ACHN (cell line): ENCODE measurements at regions not wholly inside any gene's neighbourhood (a gene's known extent, or its start where the extent isn't known, plus 50 kb on each side); places are given as distances from the start of the nearest gene placed in this dataset.

Source experiments
- DNase-seq: peaks from one replicate; pipeline ENCODE4 v3.0.0-alpha.2; 2015
- in situ Hi-C: cut with HindIII; loops from 2 replicates; pipeline ENCODE4 v1.10.0; 2017; ENCODE audit warnings: low sequenced_read_pairs, low pct_ligation_motif_present, low pct_unique_long_range_greater_than_20kb

DNA sequence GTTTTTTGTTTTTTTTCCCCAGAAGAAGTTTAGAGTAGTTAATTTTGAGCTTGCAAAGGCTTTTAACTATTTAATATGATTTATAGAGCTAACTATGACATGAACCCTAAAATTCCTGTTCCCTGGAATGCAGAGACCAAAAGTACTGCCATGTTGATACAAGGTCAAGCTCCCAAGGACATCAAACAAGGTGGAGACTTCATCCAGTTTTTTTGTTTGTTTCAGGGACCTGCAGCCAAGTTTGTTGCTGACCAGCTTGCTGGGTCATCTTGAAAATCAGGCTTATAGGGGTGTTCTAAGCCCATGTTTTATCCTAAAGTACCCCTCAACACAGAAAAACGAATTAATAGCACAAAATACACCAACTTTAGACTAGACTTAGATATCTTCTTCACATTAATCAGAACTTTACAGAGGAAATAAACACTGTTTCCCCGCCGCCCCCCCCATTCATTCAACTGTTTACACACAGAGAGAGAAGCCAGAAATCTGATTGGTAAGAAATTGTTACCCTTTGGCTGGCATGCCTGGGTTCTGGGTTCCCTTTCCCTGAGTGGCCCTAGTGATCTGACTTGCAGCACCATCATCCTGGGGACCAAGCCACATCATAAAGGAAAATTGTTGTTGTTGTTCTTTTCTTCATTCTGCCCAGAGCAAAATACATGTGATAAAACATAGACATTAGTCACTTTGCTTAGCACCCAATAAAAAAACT lies 860.5 kb downstream of the CCSER2 start:
- DNase-seq: no peak
- in situ Hi-C loops: no loop called here

GRCh38 chr10:85193796-85194195 lies 865.4 kb downstream of the CCSER2 start:
- DNase-seq: no peak
- in situ Hi-C loops: no loop called here

GRCh38 chr10:85194706-85195105 lies 866.3 kb downstream of the CCSER2 start:
- in situ Hi-C loops: no loop called here
- no peak for DNase-seq

GRCh38 chr10:85195596-85195995 lies 867.2 kb downstream of the CCSER2 start:
- DNase-seq: no peak
- in situ Hi-C loops: no loop called here

GRCh38 chr10:85204814-85205213 lies 876.4 kb downstream of the CCSER2 start:
- in situ Hi-C loops: no loop called here
- no peak for DNase-seq

- in situ Hi-C loops: no loop called here
- no peak for DNase-seq
Observed at GRCh38 chr10:85212526-85212925, 884.1 kb downstream of the CCSER2 start.

GRCh38 chr10:85213493-85213892 lies 885.1 kb downstream of the CCSER2 start:
- in situ Hi-C loops: no loop called here
- DNase-seq: no peak

- no peak for DNase-seq
- in situ Hi-C loops: no loop called here
Observed at GRCh38 chr10:85222300-85222699, 893.9 kb downstream of the CCSER2 start.

GRCh38 chr10:85224366-85224940 lies 896.1 kb downstream of the CCSER2 start:
- in situ Hi-C loops: no loop called here
- DNase-seq: no peak

- in situ Hi-C loops: no loop called here
- no peak for DNase-seq
Observed at GRCh38 chr10:85225311-85225710, 896.9 kb downstream of the CCSER2 start.

DNA sequence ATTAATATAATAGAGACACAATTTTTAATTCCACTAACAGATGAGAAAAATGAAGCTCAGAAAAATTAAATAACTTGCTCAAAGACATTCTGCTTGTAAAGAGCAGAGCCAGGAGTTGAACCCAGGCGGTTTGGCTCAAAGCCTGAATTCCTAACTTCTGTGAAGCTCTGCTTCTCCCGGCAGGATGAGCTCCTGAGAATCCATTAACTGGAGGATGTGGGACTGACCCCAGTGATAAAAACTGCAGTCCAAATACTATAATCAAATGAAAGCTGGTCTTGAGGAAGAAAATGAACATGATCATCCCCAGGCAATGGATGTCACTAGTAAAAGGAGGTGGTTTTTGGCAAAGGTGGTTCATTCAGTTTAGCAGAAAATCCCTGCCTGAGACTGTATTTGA lies 898.2 kb downstream of the CCSER2 start:
- in situ Hi-C loops: no loop called here
- DNase-seq: no peak

- DNase-seq: no peak
- in situ Hi-C loops: no loop called here
Observed at GRCh38 chr10:85228726-85229125, 900.3 kb downstream of the CCSER2 start.

DNA sequence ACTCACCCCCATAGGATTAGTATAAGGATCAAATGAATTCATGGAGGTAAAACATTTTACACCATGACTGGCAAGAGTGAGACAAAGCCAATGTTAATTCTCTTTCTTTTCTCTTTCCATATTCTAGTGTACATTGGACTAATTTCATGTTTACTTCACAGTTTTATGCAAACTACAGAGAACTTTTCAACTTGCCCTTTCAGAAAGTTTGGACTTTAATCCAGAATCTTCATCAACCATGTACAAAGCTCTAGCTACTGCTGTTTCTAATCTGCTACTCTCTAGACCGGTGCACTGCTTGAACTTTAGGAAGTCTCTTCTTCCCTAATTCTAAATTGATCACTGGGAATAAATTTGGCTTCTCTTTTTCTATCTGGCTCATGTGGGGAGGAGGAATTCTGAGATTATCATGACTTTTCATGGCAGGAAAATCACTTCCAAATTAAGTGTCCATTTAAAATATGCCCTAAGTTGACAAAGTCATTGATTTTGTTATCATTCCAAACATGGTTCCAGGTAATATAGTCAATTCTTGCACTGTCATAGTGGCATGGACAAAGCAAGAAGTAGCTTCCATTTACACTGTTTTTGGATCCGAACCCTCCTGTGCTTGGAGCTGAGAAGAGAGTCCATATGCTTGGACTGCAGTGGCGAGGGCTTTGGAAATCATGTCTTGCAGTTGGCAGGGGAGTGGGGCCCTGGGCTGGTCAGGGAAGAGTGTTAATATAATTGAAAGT lies 903.3 kb downstream of the CCSER2 start:
- in situ Hi-C loops: no loop called here
- no peak for DNase-seq

DNA sequence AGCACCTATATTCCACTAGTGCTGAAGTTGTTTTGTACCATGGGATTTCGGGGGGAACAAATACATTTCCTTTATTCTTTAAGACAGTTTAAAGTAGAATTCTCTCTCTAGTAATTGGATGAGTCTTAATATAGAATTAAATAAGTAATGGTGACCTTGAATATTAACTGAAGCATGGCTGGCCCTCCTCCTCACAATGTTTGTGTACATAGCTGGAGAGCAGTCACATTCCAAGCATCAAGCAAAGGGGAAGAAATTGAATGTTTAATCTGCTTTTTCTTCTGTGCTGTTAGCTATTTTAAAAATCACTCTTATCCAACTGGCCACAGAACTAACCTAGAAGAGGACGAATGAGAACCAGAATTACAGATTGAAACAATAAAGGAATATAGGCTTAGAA lies 906.9 kb downstream of the CCSER2 start:
- in situ Hi-C loops: no loop called here
- no peak for DNase-seq

- in situ Hi-C loops: no loop called here
- DNase-seq: no peak
Observed at GRCh38 chr10:85238676-85239075, 910.3 kb downstream of the CCSER2 start.

- no peak for DNase-seq
Observed at GRCh38 chr10:85250304-85250703, 921.9 kb downstream of the CCSER2 start.

DNA sequence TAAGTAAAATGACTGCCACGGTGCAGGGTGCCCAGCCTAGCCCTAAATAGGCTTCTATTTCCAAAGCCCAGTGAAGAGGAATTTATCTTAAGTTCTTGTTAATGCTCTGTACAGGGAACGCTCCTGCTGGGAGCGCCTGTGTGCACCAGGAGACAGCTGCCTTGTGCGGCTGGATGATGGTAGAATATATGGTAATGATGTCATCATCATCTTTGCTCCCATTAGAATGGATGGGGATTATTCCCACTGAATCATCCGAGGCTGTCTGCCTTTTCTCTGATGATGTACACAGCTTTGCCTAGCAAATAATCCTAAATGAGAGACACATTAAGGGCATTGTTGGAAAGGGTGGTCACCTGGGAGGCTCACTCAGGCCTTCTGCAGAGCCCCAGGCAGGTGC lies 928.1 kb downstream of the CCSER2 start:
- in situ Hi-C loops: no loop called here
- DNase-seq: no peak

More at GRCh38 chr10:85250304-85250703, 921.9 kb downstream of the CCSER2 start:
- in situ Hi-C loops: no loop called here

- in situ Hi-C loops: no loop called here
Observed at GRCh38 chr10:85259908-85260307, 931.5 kb downstream of the CCSER2 start.

DNA sequence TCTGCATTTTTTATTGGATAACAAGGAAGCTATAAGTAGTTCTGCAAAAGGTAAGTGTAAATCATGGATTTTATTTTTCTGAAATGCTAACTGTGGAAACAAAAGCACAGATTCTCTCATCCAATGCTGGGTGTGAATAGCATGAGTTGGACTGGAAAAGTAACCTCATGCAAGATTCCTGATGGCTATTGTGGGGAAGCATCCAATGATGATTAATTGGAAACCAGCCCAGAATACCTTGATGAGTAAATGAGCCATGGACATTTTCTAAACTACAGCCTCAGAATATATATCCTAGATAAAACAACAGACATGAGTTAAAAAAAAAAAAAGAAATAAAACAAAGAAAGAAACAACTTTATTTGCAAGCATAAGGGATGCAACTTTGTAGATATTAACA lies 934.6 kb downstream of the CCSER2 start:
- no peak for DNase-seq
- in situ Hi-C loops: no loop called here

More at GRCh38 chr10:85259908-85260307, 931.5 kb downstream of the CCSER2 start:
- DNase-seq: no peak

DNA sequence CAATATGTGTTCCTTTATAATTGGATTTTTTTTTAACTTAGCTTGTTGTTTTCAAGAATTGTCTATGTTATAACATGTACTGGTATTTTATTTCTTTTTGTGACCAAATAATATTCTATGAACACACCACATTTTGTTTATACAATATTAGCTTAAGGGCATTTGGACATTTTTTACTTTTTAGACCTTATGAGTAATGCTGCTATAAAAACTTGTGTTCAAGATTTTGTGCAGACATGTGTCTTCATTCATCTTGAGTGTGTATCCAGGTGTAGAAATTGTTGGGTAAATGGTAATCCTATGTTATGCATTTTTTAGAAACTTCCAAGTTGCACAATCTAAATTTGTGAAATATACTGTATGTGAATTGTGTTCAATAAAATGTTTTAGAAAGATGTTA lies 936.7 kb downstream of the CCSER2 start:
- no peak for DNase-seq
- in situ Hi-C loops: no loop called here
